ENCODE measurements at regions not wholly inside any gene's neighbourhood (a gene's known extent, or its start where the extent isn't known, plus 50 kb on each side); places are given as distances from the start of the nearest gene placed in this dataset.

DNA sequence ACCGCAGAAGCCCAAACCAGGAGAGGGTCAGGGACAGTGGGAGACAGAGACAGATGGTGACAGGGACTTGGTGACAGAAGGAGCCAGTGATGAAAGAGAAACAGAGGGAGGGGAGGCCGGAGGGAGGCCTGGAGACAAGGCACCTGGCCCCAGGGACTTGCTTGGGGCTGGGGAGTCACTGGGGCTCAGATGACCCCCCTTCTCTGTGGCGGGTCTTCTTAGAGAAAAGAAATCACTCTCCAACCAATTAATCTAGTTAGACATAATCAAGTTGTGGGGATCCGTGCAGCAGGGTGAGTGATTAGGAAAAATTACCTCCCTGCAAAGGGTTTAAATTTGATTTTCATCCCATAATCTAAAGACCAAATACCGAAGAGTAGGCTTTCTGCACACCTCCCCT, 519.8 kb downstream of the PTPRU start:
- TF ChIP-seq, protein P1, sequence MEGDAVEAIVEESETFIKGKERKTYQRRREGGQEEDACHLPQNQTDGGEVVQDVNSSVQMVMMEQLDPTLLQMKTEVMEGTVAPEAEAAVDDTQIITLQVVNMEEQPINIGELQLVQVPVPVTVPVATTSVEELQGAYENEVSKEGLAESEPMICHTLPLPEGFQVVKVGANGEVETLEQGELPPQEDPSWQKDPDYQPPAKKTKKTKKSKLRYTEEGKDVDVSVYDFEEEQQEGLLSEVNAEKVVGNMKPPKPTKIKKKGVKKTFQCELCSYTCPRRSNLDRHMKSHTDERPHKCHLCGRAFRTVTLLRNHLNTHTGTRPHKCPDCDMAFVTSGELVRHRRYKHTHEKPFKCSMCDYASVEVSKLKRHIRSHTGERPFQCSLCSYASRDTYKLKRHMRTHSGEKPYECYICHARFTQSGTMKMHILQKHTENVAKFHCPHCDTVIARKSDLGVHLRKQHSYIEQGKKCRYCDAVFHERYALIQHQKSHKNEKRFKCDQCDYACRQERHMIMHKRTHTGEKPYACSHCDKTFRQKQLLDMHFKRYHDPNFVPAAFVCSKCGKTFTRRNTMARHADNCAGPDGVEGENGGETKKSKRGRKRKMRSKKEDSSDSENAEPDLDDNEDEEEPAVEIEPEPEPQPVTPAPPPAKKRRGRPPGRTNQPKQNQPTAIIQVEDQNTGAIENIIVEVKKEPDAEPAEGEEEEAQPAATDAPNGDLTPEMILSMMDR (IDR thresholded peaks at IDR 0.05), result no peak
- TF ChIP-seq EP300 (IDR thresholded peaks at IDR 0.05), result no peak

Data from upper lobe of left lung (tissue), 4 donors.